Breast epithelium (tissue), 3 donors: ENCODE measurements at regions not wholly inside any gene's neighbourhood (a gene's known extent, or its start where the extent isn't known, plus 50 kb on each side); places are given as distances from the start of the nearest gene placed in this dataset.

Experiments
- CTCF ChIP-seq, 3 donors: fragments of 450-650 bp; IDR thresholded peaks; one replicate each; pipeline ENCODE4 v1.5.1; 2016 to 2017; ENCODE audit warnings: antibody characterized with exemption in 3 of 3, mild to moderate bottlenecking in 3 of 3, moderate library complexity in 3 of 3
- POLR2A ChIP-seq: fragments of 450-650 bp; IDR thresholded peaks from one replicate; pipeline ENCODE4 v1.6.1; 2016; ENCODE audit warnings: antibody characterized with exemption, mild to moderate bottlenecking, moderate library complexity
- POLR2AphosphoS5 ChIP-seq, 3 donors: sonication (generic); formaldehyde crosslinking; IDR thresholded peaks; one replicate each; pipeline ENCODE4 v1.6.1; 2017; ENCODE audit warnings: antibody characterized with exemption in 3 of 3

DNA sequence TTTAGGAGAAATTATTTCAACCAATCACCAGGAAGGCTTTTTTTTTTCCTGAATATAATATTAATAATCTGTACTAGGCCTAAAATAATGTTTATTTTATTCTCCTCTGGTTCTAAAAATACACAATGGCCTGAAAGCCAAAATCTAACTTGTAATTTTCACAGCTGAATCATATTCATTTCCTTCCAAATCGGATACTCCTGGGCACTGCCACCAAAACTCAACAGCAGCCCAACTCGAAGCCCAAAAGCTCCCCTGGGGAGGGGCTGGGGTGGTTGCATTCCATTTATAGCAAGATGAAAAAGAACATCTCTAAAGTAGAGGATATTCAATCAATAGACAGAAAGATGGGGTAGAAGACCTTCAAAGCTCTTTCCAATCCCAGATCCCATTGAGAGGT is 100.5 kb upstream of the SETBP1 start:
- no peak for TF ChIP-seq CTCF (IDR thresholded peaks at IDR 0.05)
- no peak for TF ChIP-seq POLR2AphosphoS5 (IDR thresholded peaks at IDR 0.05)
- no peak for TF ChIP-seq POLR2A
